Fibroblast of lung (primary cell): ENCODE measurements at regions not wholly inside any gene's neighbourhood (a gene's known extent, or its start where the extent isn't known, plus 50 kb on each side); places are given as distances from the start of the nearest gene placed in this dataset.

Experiments
- CTCF ChIP-seq, 2 donors: IDR thresholded peaks in 1 of 2; conservative IDR thresholded peaks in 1 of 2; 1 replicate in 1 of 2; 2 replicates in 1 of 2; pipeline ENCODE4 v1.5.1; 2011 to 2012; ENCODE audit warnings: low read length in 2 of 2, control low read depth in 1 of 2, inconsistent platforms in 1 of 2, low read depth in 1 of 2, mild to moderate bottlenecking in 1 of 2
- EZH2 ChIP-seq: IDR thresholded peaks from 2 replicates; pipeline ENCODE4 v1.5.1; 2012; ENCODE audit warnings: low read length, control low read depth, mild to moderate bottlenecking; ENCODE audit errors: missing control alignments

DNA sequence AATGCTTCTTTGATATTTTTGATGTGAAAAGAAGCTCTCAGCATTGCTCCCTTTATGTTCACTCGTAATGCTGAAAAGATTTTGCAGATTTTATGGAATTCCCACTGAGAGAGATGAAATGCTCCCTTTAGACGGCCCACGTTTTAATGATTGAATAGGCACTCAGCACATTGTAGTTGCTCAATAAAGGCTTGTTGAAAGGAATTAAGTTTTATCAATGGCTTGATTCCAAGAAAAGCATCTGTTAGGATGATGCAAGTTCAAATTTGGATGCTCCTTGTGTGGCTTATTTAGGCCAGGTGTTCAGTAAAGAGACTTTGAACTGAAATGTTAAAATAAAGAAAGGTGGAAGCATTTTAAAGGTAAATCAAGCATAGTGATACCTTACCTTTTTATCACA lies 725.1 kb downstream of the EPHA4 start:
- no peak for TF ChIP-seq CTCF (conservative IDR thresholded peaks at IDR 0.05 in 1 of 2, IDR thresholded peaks at IDR 0.05 in 1 of 2; ENCODE audit: low read depth in 1 of 2, low read length in 2 of 2)
- no peak for TF ChIP-seq EZH2
